ENCODE measurements at regions not wholly inside any gene's neighbourhood (a gene's known extent, or its start where the extent isn't known, plus 50 kb on each side); places are given as distances from the start of the nearest gene placed in this dataset.
"Not testable (repeated sequence)": the region's sequence is repeated elsewhere in the genome, so short reads cannot be mapped to it uniquely, and the experiment has no call there.

GRCh38 chr20:48012401-48012974 is 227.2 kb upstream of the SULF2 start:
- no peak for DNase-seq (ENCODE audit: low spot score)

GRCh38 chr20:48011025-48011424 is 225.7 kb upstream of the SULF2 start:
- no peak for DNase-seq (ENCODE audit: low spot score)

- DNase-seq (ENCODE audit: low spot score), result no peak
Measured at GRCh38 chr20:48010623-48011022, 225.3 kb upstream of the SULF2 start.

GRCh38 chr20:48008850-48009515 is 223.7 kb upstream of the SULF2 start:
- DNase-seq (ENCODE audit: low spot score), result no peak

GRCh38 chr20:48007351-48007750 is 222.1 kb upstream of the SULF2 start:
- DNase-seq (ENCODE audit: low spot score), result no peak

- DNase-seq (ENCODE audit: low spot score), result peak; percentile 48
Measured at GRCh38 chr20:48006036-48006833, 221.0 kb upstream of the SULF2 start.

- DNase-seq (ENCODE audit: low spot score), result no peak
Measured at GRCh38 chr20:48003021-48003420, 217.7 kb upstream of the SULF2 start.

GRCh38 chr20:48002517-48002970 is 217.3 kb upstream of the SULF2 start:
- DNase-seq (ENCODE audit: low spot score), result peak; percentile 46

GRCh38 chr20:47999166-47999565 is 213.9 kb upstream of the SULF2 start:
- no peak for DNase-seq (ENCODE audit: low spot score)

- DNase-seq (ENCODE audit: low spot score), result no peak
Measured at GRCh38 chr20:47998736-47999135, 213.5 kb upstream of the SULF2 start.

GRCh38 chr20:47995661-47996060 is 210.4 kb upstream of the SULF2 start:
- DNase-seq (ENCODE audit: low spot score), result no peak

- DNase-seq (ENCODE audit: low spot score), result no peak
Measured at GRCh38 chr20:47993817-47994216, 208.5 kb upstream of the SULF2 start.

- no peak for DNase-seq (ENCODE audit: low spot score)
Measured at GRCh38 chr20:47993035-47993755, 207.9 kb upstream of the SULF2 start.

- no peak for DNase-seq (ENCODE audit: low spot score)
Measured at GRCh38 chr20:47991875-47992488, 206.7 kb upstream of the SULF2 start.

GRCh38 chr20:47990507-47991150 is 205.3 kb upstream of the SULF2 start:
- DNase-seq (ENCODE audit: low spot score), result no peak

GRCh38 chr20:47989957-47990356 is 204.7 kb upstream of the SULF2 start:
- no peak for DNase-seq (ENCODE audit: low spot score)

GRCh38 chr20:47988676-47989075 is 203.4 kb upstream of the SULF2 start:
- no peak for DNase-seq (ENCODE audit: low spot score)

- DNase-seq (ENCODE audit: low spot score), result no peak
Measured at GRCh38 chr20:47985092-47985850, 200.0 kb upstream of the SULF2 start.

- DNase-seq (ENCODE audit: low spot score), result no peak
Measured at GRCh38 chr20:47984437-47984836, 199.2 kb upstream of the SULF2 start.

- not testable (repeated sequence) for DNase-seq (ENCODE audit: low spot score)
Measured at GRCh38 chr20:47983642-47984041, 198.4 kb upstream of the SULF2 start.
